SK-N-SH (cell line): ENCODE measurements at regions not wholly inside any gene's neighbourhood (a gene's known extent, or its start where the extent isn't known, plus 50 kb on each side); places are given as distances from the start of the nearest gene placed in this dataset.

ENCODE experiments used
- CTCF ChIA-PET: fragments of 300-600, 350-600 bp; formaldehyde crosslinking; extraction: SDS; loops from one replicate; lab custom pipeline; 2021; lab: Yijun Ruan, JAX
- POLR2A ChIA-PET: fragments of 350-600 bp; sonication (Branson Sonifier 250); formaldehyde crosslinking; extraction: SDS; loops from one replicate; lab custom pipeline; 2020; ENCODE audit warnings: antibody characterized with exemption, inconsistent platforms; lab: Yijun Ruan, JAX
- DNase-seq: peaks from one replicate; pipeline ENCODE4 v3.0.0; 2012
- H2AFZ ChIP-seq: fragments of 200-600 bp; sonication (generic); 2 replicates; pipeline ENCODE4 v1.8.1; 2016; ENCODE audit warnings: antibody characterized with exemption, mild to moderate bottlenecking, low read depth
- H3F3A ChIP-seq: fragments of 200-600 bp; sonication (generic); replicated peaks from 2 replicates; pipeline ENCODE3; 2016; ENCODE audit warnings: antibody characterized with exemption, mild to moderate bottlenecking; ENCODE audit not compliant: insufficient read depth
- H3K27ac ChIP-seq, 2 experiments: fragments of 200-500 bp in 1 of 2; fragments of 200-600 bp in 1 of 2; sonication (Bioruptor generic) in 1 of 2; sonication (generic), shearing (Covaris generic) in 1 of 2; 2 replicates each; pipeline versions ENCODE4 v1.5.1 to v1.6.1; 2014 to 2016; ENCODE audit warnings: low read depth in 2 of 2, inconsistent platforms in 1 of 2, low read length in 1 of 2, mild to moderate bottlenecking in 1 of 2, mixed read lengths in 1 of 2
- H3K27me3 ChIP-seq: fragments of 200-600 bp; sonication (generic), shearing (Covaris generic); 2 replicates; pipeline ENCODE4 v1.6.1; 2016; ENCODE audit warnings: mixed run types; ENCODE audit not compliant: insufficient read depth
- H3K36me3 ChIP-seq, 2 experiments: fragments of 200-500 bp in 1 of 2; fragments of 200-600 bp in 1 of 2; sonication (Bioruptor generic) in 1 of 2; sonication (generic) in 1 of 2; replicated peaks in 1 of 2; 2 replicates each; pipeline versions ENCODE3 to v1.5.1; 2014 to 2016; ENCODE audit warnings: low read length in 1 of 2, mild to moderate bottlenecking in 1 of 2; ENCODE audit not compliant: insufficient read depth in 2 of 2, control insufficient read depth in 1 of 2
- H3K4me1 ChIP-seq, 2 experiments: fragments of 200-500 bp in 1 of 2; fragments of 200-600 bp in 1 of 2; sonication (Bioruptor generic) in 1 of 2; sonication (generic), shearing (Covaris generic) in 1 of 2; 2 replicates each; pipeline versions ENCODE4 v1.5.1 to v1.6.1; 2014 to 2016; ENCODE audit warnings: low read depth in 1 of 2, low read length in 1 of 2, mixed run types in 1 of 2; ENCODE audit not compliant: insufficient read depth in 2 of 2, control insufficient read depth in 1 of 2
- H3K4me2 ChIP-seq: fragments of 200-600 bp; sonication (generic), shearing (Covaris generic); 2 replicates; pipeline ENCODE4 v1.6.1; 2017; ENCODE audit warnings: mixed run types
- H3K4me3 ChIP-seq, 2 experiments: fragments of 200-500 bp in 1 of 2; fragments of 200-600 bp in 1 of 2; sonication (Bioruptor generic) in 1 of 2; sonication (generic), shearing (Covaris generic) in 1 of 2; 2 replicates each; pipeline versions ENCODE4 v1.5.1 to v1.8.1; 2014 to 2016; ENCODE audit warnings: low read depth in 2 of 2, inconsistent platforms in 1 of 2, low read length in 1 of 2, mild to moderate bottlenecking in 1 of 2, mixed read lengths in 1 of 2, moderate library complexity in 1 of 2
- H3K79me2 ChIP-seq: fragments of 200-600 bp; sonication (generic); 2 replicates; pipeline ENCODE4 v1.8.1; 2017; ENCODE audit warnings: mild to moderate bottlenecking; ENCODE audit not compliant: insufficient read depth
- H3K9ac ChIP-seq: fragments of 200-600 bp; sonication (generic); 2 replicates; pipeline ENCODE4 v1.6.1; 2017; ENCODE audit warnings: mixed run types
- H3K9me2 ChIP-seq: fragments of 200-600 bp; sonication (generic); 2 replicates; pipeline ENCODE4 v1.6.1; 2017; ENCODE audit warnings: mixed run types
- H3K9me3 ChIP-seq: fragments of 200-600 bp; sonication (generic); 2 replicates; pipeline ENCODE4 v1.6.1; 2017; ENCODE audit warnings: mixed run types, mild to moderate bottlenecking, moderate library complexity
- H4K20me1 ChIP-seq: fragments of 200-600 bp; sonication (generic); 2 replicates; pipeline ENCODE4 v1.6.1; 2017; ENCODE audit warnings: mild to moderate bottlenecking, mixed run types; ENCODE audit not compliant: insufficient read depth
- EZH2phosphoT487 ChIP-seq: fragments of 200-600 bp; sonication (generic); IDR thresholded peaks from 2 replicates; pipeline ENCODE4 v1.6.1; 2017; ENCODE audit warnings: low read depth, mixed run types, mild to moderate bottlenecking, antibody characterized with exemption, moderate library complexity, borderline replicate concordance
- FOSL2 ChIP-seq: IDR thresholded peaks from 2 replicates; pipeline ENCODE4 v1.4.0; 2012; ENCODE audit warnings: low read depth, mild to moderate bottlenecking, moderate library complexity, borderline replicate concordance
- FOXJ3 ChIP-seq: sonication (generic); formaldehyde crosslinking; IDR thresholded peaks from 2 replicates; pipeline ENCODE4 v1.5.1; 2020; ENCODE audit warnings: mild to moderate bottlenecking, missing genetic modification reagents
- FOXM1 ChIP-seq: IDR thresholded peaks from 2 replicates; pipeline ENCODE4 v1.4.0; 2012; ENCODE audit warnings: low read depth, mild to moderate bottlenecking
- IRF3 ChIP-seq: fragments of 150-350 bp; IDR thresholded peaks from 2 replicates; pipeline ENCODE4 v1.6.1; 2016; ENCODE audit warnings: mild to moderate bottlenecking, low read depth, low read length
- JUND ChIP-seq: IDR thresholded peaks from 2 replicates; pipeline ENCODE4 v1.4.0; 2012
- MAX ChIP-seq: IDR thresholded peaks from 2 replicates; pipeline ENCODE4 v1.4.0; 2012; ENCODE audit warnings: low read depth
- MXI1 ChIP-seq: IDR thresholded peaks from 2 replicates; pipeline ENCODE4 v1.6.1; 2012; ENCODE audit warnings: mild to moderate bottlenecking, low read depth, low read length, improper control_type of control experiment
- NFIC ChIP-seq: IDR thresholded peaks from 2 replicates; pipeline ENCODE4 v1.4.0; 2012; ENCODE audit warnings: borderline replicate concordance
- NRF1 ChIP-seq: IDR thresholded peaks from 2 replicates; pipeline ENCODE4 v1.6.1; 2012; ENCODE audit warnings: low read depth, mild to moderate bottlenecking, low read length
- REST ChIP-seq: IDR thresholded peaks from 2 replicates; pipeline ENCODE4 v1.6.1; 2012; ENCODE audit warnings: mild to moderate bottlenecking, low read depth, low read length, moderate library complexity
- RFX5 ChIP-seq: IDR thresholded peaks from 2 replicates; pipeline ENCODE4 v1.6.1; 2012; ENCODE audit warnings: mild to moderate bottlenecking, improper control_type of control experiment, low read length
- RXRA ChIP-seq: IDR thresholded peaks from 2 replicates; pipeline ENCODE4 v1.4.0; 2012; ENCODE audit warnings: low read depth, mild to moderate bottlenecking, borderline replicate concordance
- TCF12 ChIP-seq: IDR thresholded peaks from 2 replicates; pipeline ENCODE4 v1.4.0; 2012
- TEAD4 ChIP-seq: IDR thresholded peaks from 2 replicates; pipeline ENCODE4 v1.4.0; 2012; ENCODE audit warnings: mild to moderate bottlenecking, borderline replicate concordance; ENCODE audit not compliant: insufficient read depth
- USF1 ChIP-seq: IDR thresholded peaks from 2 replicates; pipeline ENCODE4 v1.4.0; 2012; ENCODE audit warnings: low read depth, borderline replicate concordance
- YY1 ChIP-seq: IDR thresholded peaks from 2 replicates; pipeline ENCODE4 v1.4.0; 2012; ENCODE audit warnings: low read depth, mild to moderate bottlenecking
- WGBS: methylation state at CpG from one replicate; pipeline ENCODE4 v1.1.6; 2017; ENCODE audit warnings: low lambda C conversion rate; 5-methylcytosine and 5-hydroxymethylcytosine counted together

- Histone ChIP-seq H3K36me3 (peaks cover 6 to 10% of the 10 kb centered on the region in 2 experiments), H3K9me3 (no peaks in the 10 kb centered on the region), H3K4me2 (no peak overlapping the region), H3K4me3 (no peak overlapping the region), H3K79me2 (no peaks in the 10 kb centered on the region), H3K9me2 (no peaks in the 10 kb centered on the region), H3K9ac (no peak overlapping the region), H3K27me3 (no peaks in the 10 kb centered on the region), H4K20me1 (no peaks in the 10 kb centered on the region), H3F3A (no peaks in the 10 kb centered on the region), H3K4me1 (peaks cover 0 to 3% of the 10 kb centered on the region in 2 experiments; a peak in 2 of 4 replicates), H2AFZ (no peak overlapping the region), H3K27ac (no peak overlapping the region)
- no peak for TF ChIP-seq NRF1
- TF ChIP-seq EZH2phosphoT487 = no peak
- no peak for TF ChIP-seq MXI1
- TF ChIP-seq FOXM1 = no peak
- TF ChIP-seq MAX = no peak
- TF ChIP-seq JUND = no peak
- no peak for TF ChIP-seq RFX5
- TF ChIP-seq IRF3 = no peak
- no peak for TF ChIP-seq YY1
- TF ChIP-seq NFIC = no peak
- no peak for TF ChIP-seq RXRA
- no peak for TF ChIP-seq FOSL2
- TF ChIP-seq REST = no peak
- no peak for TF ChIP-seq FOXJ3 (CRISPR knock-in tag)
- no peak for TF ChIP-seq TCF12
- no peak for TF ChIP-seq TEAD4
- TF ChIP-seq USF1 = no peak
- CTCF ChIA-PET = no interaction called here
- WGBS = 94% methylated on average over 1 of the region's 2 CpGs
- POLR2A ChIA-PET = no interaction called here
- no peak for DNase-seq
These were observed 71.1 kb downstream of the NIBAN1 start for GRCh38 chr1:184903111-184903692.
